SU-DHL-6 (cell line): ENCODE measurements at regions not wholly inside any gene's neighbourhood (a gene's known extent, or its start where the extent isn't known, plus 50 kb on each side); places are given as distances from the start of the nearest gene placed in this dataset.

ENCODE experiments used
- CTCF ChIP-seq: fragments of 200-600 bp; sonication (generic); IDR thresholded peaks from one replicate; pipeline ENCODE4 v1.5.1; 2017; ENCODE audit warnings: antibody characterized with exemption, mild to moderate bottlenecking, low read length, moderate library complexity; ENCODE audit not compliant: insufficient read depth, poor library complexity, severe bottlenecking
- EZH2phosphoT487 ChIP-seq: fragments of 200-600 bp; sonication (generic), shearing (Covaris generic); conservative IDR thresholded peaks from 2 replicates; pipeline ENCODE4 v1.6.1; 2018; ENCODE audit warnings: mild to moderate bottlenecking, antibody characterized with exemption, low read length, moderate library complexity, mixed read lengths

DNA sequence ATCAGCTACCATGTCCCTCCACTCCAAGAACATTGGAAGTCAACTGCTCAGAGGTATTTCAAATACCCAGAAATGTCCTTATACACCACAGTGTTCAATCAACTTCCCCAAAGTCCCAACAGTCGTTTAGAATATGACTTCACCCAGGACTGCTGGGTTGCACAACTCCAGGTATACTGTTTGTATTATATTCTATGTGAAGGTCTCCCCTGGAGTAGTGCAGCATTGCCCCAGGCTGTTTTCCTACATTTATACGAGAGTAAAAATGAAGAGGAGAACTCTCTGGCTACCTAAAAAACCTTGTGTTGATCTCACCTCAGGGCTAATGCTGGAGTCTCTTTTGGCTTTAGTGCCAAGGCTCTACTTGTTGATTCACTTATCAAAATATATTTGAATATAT lies 183.6 kb upstream of the MAP3K1 start:
- no peak for TF ChIP-seq CTCF
- TF ChIP-seq EZH2phosphoT487, result no peak
